A673 (cell line): ENCODE measurements at regions not wholly inside any gene's neighbourhood (a gene's known extent, or its start where the extent isn't known, plus 50 kb on each side); places are given as distances from the start of the nearest gene placed in this dataset.

Experiments used
- CTCF ChIP-seq: fragments of 300-800, 200-600 bp; sonication (generic); conservative IDR thresholded peaks from 2 replicates; pipeline ENCODE4 v1.5.1; 2017; ENCODE audit warnings: low read depth, mild to moderate bottlenecking, antibody characterized with exemption, low read length, moderate library complexity, mixed read lengths
- EZH2 ChIP-seq: fragments of 200-600 bp; sonication (generic); IDR thresholded peaks from 2 replicates; pipeline ENCODE4 v1.6.1; 2017; ENCODE audit warnings: borderline replicate concordance, low read depth, mild to moderate bottlenecking, mixed read lengths, antibody characterized with exemption, low read length; ENCODE audit not compliant: poor library complexity, severe bottlenecking

DNA sequence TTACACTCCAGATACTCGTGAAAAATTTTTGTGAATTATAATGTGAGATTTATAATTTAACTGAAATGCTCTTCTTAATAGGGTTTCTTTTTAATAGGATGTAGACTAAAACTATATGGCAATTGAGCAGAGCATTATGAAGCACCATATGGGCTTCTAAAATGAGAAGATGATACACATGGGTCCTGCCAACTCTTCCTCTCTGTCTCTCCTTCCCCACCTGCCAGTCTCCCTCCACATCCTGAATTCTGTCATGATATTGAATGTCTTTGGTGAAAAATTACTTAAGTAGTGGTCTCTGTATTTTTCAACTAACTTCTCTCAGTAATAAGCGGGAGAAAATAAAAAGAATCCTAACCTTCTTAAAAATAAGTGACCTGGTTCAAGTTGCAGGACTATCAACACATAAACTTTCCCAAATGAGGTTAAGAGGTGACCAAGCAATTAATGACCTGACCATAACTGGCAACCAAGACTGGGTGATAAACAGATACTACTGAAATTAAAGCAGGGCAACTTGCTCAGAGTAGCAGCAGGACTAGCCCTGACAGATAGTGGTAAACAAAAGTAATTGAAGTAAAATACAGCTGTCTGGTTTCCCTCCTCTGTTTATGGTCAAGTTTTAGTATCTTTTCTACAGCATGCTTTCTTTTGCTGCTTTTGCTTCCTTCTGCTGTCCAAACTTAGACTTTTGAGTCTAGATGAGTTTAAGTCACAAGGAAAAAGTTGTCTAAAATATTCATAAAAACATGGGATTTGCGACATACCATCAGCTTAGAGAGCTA lies 117.1 kb upstream of the PDE1A start:
- TF ChIP-seq CTCF (no peak), EZH2 (no peak)
